GM12878 (cell line): ENCODE measurements at regions not wholly inside any gene's neighbourhood (a gene's known extent, or its start where the extent isn't known, plus 50 kb on each side); places are given as distances from the start of the nearest gene placed in this dataset.

Experiments used
- CREB1 ChIP-seq: IDR thresholded peaks from 2 replicates; pipeline ENCODE4 v1.6.1; 2012; ENCODE audit warnings: low read depth, mild to moderate bottlenecking, inconsistent platforms
- EP300 ChIP-seq, 2 experiments: fragments of 150-350 bp in 1 of 2; IDR thresholded peaks; 2 replicates each; pipeline ENCODE4 v1.6.1; 2011 to 2012; ENCODE audit warnings: low read depth in 2 of 2, low read length in 2 of 2, borderline replicate concordance in 1 of 2, improper control_type of control experiment in 1 of 2, inconsistent platforms in 1 of 2; ENCODE audit not compliant: control insufficient read depth in 1 of 2
- MXI1 ChIP-seq: fragments of 150-350 bp; IDR thresholded peaks from 2 replicates; pipeline ENCODE4 v1.6.1; 2011; ENCODE audit warnings: low read depth, mild to moderate bottlenecking, inconsistent platforms, low read length, improper control_type of control experiment
- POLR2A ChIP-seq: IDR thresholded peaks from 2 replicates; pipeline ENCODE4 v1.6.1; 2011; ENCODE audit warnings: low read depth, mild to moderate bottlenecking, low read length
- POLR2AphosphoS5 ChIP-seq: IDR thresholded peaks from 2 replicates; pipeline ENCODE4 v1.6.1; 2011; ENCODE audit warnings: mild to moderate bottlenecking, low read length, inconsistent platforms
- SIX5 ChIP-seq: IDR thresholded peaks from 2 replicates; pipeline ENCODE4 v1.6.1; 2011; ENCODE audit warnings: mild to moderate bottlenecking, low read depth, low read length, moderate library complexity; ENCODE audit not compliant: severe bottlenecking
- SMAD1 ChIP-seq: fragments of 450-650 bp; IDR thresholded peaks from 2 replicates; pipeline ENCODE4 v1.6.1; 2018; ENCODE audit warnings: mild to moderate bottlenecking, low read depth; ENCODE audit not compliant: partially characterized antibody
- TAF1 ChIP-seq: IDR thresholded peaks from 2 replicates; pipeline ENCODE4 v1.6.1; 2011; ENCODE audit warnings: mild to moderate bottlenecking, low read depth, low read length, borderline replicate concordance
- TARDBP ChIP-seq: IDR thresholded peaks from 2 replicates; pipeline ENCODE4 v1.6.1; 2016; ENCODE audit warnings: borderline replicate concordance
- TCF7 ChIP-seq: IDR thresholded peaks from 2 replicates; pipeline ENCODE4 v1.6.1; 2014; ENCODE audit warnings: antibody characterized with exemption, borderline replicate concordance
- YY1 ChIP-seq: IDR thresholded peaks from 2 replicates; pipeline ENCODE4 v1.6.1; 2011; ENCODE audit warnings: low read depth, mild to moderate bottlenecking, low read length
- TF ChIP-seq, protein P1 (sequence below), 3 experiments: IDR thresholded peaks in 2 of 3; conservative IDR thresholded peaks in 1 of 3; 2 replicates each; pipeline ENCODE4 v1.5.1; 2011; ENCODE audit warnings: low read depth in 3 of 3, low read length in 3 of 3, mild to moderate bottlenecking in 3 of 3, control low read depth in 2 of 3, moderate library complexity in 2 of 3, inconsistent platforms in 1 of 3, mixed read lengths in 1 of 3; ENCODE audit not compliant: control insufficient read depth in 2 of 3, insufficient read depth in 1 of 3; ENCODE audit errors: extremely low read depth in 1 of 3
- TF ChIP-seq, protein P2 (sequence below): fragments of 450-650 bp; IDR thresholded peaks from 2 replicates; pipeline ENCODE4 v1.6.1; 2016; ENCODE audit warnings: mild to moderate bottlenecking, moderate library complexity, borderline replicate concordance
- TF ChIP-seq, protein P3 (sequence below): IDR thresholded peaks from 2 replicates; pipeline ENCODE4 v1.6.1; 2012; ENCODE audit warnings: mild to moderate bottlenecking, low read depth, low read length

DNA sequence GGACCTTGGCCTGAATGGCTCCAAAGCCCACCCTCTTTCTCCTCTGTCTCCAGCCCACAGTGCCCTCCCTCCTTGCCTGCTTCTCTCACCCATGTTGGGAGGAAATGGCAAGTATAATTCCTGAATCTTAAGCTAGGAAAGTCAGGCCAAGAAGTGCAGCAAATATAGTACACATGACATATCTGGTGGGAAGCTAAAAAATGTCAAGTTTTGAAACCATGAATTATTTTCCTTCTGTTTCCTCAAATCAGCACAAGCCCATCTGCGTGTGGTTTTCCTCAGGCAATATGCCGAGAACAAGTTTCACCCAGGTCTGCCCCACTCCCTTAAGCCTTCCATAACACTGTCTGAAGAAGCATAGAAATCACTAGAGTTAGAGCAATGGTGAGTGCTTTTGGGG lies 502.8 kb upstream of the CDH11 start:
- TF ChIP-seq POLR2A (no peak), CREB1 (no peak), YY1 (no peak), TCF7 (no peak), SMAD1 (no peak), EP300 (IDR thresholded peaks at IDR 0.05; ENCODE audit: borderline replicate concordance in 1 of 2, control insufficient read depth in 1 of 2, low read depth in 2 of 2, low read length in 2 of 2) (no peak), TARDBP (no peak), POLR2AphosphoS5 (no peak), MXI1 (no peak), TAF1 (no peak), SIX5 (no peak)
- TF ChIP-seq, protein P1, sequence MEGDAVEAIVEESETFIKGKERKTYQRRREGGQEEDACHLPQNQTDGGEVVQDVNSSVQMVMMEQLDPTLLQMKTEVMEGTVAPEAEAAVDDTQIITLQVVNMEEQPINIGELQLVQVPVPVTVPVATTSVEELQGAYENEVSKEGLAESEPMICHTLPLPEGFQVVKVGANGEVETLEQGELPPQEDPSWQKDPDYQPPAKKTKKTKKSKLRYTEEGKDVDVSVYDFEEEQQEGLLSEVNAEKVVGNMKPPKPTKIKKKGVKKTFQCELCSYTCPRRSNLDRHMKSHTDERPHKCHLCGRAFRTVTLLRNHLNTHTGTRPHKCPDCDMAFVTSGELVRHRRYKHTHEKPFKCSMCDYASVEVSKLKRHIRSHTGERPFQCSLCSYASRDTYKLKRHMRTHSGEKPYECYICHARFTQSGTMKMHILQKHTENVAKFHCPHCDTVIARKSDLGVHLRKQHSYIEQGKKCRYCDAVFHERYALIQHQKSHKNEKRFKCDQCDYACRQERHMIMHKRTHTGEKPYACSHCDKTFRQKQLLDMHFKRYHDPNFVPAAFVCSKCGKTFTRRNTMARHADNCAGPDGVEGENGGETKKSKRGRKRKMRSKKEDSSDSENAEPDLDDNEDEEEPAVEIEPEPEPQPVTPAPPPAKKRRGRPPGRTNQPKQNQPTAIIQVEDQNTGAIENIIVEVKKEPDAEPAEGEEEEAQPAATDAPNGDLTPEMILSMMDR (IDR thresholded peaks at IDR 0.05 in 2 of 3, conservative IDR thresholded peaks at IDR 0.05 in 1 of 3; ENCODE audit: control insufficient read depth in 2 of 3, extremely low read depth in 1 of 3, insufficient read depth in 1 of 3, low read depth in 3 of 3, low read length in 3 of 3) = no peak
- TF ChIP-seq, protein P2, sequence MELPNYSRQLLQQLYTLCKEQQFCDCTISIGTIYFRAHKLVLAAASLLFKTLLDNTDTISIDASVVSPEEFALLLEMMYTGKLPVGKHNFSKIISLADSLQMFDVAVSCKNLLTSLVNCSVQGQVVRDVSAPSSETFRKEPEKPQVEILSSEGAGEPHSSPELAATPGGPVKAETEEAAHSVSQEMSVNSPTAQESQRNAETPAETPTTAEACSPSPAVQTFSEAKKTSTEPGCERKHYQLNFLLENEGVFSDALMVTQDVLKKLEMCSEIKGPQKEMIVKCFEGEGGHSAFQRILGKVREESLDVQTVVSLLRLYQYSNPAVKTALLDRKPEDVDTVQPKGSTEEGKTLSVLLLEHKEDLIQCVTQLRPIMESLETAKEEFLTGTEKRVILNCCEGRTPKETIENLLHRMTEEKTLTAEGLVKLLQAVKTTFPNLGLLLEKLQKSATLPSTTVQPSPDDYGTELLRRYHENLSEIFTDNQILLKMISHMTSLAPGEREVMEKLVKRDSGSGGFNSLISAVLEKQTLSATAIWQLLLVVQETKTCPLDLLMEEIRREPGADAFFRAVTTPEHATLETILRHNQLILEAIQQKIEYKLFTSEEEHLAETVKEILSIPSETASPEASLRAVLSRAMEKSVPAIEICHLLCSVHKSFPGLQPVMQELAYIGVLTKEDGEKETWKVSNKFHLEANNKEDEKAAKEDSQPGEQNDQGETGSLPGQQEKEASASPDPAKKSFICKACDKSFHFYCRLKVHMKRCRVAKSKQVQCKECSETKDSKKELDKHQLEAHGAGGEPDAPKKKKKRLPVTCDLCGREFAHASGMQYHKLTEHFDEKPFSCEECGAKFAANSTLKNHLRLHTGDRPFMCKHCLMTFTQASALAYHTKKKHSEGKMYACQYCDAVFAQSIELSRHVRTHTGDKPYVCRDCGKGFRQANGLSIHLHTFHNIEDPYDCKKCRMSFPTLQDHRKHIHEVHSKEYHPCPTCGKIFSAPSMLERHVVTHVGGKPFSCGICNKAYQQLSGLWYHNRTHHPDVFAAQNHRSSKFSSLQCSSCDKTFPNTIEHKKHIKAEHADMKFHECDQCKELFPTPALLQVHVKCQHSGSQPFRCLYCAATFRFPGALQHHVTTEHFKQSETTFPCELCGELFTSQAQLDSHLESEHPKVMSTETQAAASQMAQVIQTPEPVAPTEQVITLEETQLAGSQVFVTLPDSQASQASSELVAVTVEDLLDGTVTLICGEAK = no peak
- TF ChIP-seq, protein P3, sequence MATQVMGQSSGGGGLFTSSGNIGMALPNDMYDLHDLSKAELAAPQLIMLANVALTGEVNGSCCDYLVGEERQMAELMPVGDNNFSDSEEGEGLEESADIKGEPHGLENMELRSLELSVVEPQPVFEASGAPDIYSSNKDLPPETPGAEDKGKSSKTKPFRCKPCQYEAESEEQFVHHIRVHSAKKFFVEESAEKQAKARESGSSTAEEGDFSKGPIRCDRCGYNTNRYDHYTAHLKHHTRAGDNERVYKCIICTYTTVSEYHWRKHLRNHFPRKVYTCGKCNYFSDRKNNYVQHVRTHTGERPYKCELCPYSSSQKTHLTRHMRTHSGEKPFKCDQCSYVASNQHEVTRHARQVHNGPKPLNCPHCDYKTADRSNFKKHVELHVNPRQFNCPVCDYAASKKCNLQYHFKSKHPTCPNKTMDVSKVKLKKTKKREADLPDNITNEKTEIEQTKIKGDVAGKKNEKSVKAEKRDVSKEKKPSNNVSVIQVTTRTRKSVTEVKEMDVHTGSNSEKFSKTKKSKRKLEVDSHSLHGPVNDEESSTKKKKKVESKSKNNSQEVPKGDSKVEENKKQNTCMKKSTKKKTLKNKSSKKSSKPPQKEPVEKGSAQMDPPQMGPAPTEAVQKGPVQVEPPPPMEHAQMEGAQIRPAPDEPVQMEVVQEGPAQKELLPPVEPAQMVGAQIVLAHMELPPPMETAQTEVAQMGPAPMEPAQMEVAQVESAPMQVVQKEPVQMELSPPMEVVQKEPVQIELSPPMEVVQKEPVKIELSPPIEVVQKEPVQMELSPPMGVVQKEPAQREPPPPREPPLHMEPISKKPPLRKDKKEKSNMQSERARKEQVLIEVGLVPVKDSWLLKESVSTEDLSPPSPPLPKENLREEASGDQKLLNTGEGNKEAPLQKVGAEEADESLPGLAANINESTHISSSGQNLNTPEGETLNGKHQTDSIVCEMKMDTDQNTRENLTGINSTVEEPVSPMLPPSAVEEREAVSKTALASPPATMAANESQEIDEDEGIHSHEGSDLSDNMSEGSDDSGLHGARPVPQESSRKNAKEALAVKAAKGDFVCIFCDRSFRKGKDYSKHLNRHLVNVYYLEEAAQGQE = no peak
